Body of pancreas (tissue), 4 donors: ENCODE measurements at regions not wholly inside any gene's neighbourhood (a gene's known extent, or its start where the extent isn't known, plus 50 kb on each side); places are given as distances from the start of the nearest gene placed in this dataset.

ENCODE experiments used
- ATAC-seq: fragments of 150-250 bp; one replicate; pipeline ENCODE4 v1.9.1; 2016
- DNase-seq, 4 donors: peaks; one replicate each; pipeline ENCODE4 v3.0.0-alpha.2; 2019
- H3K27ac ChIP-seq, 4 donors: fragments of 200-600 bp; sonication (generic); 1 replicate in 3 of 4; 2 replicates in 1 of 4; pipeline versions ENCODE4 v1.5.1 to v1.6.1; 2016 to 2019; ENCODE audit warnings: mild to moderate bottlenecking in 1 of 4, mixed read lengths in 1 of 4, moderate library complexity in 1 of 4
- H3K27me3 ChIP-seq, 2 donors: fragments of 200-600 bp; sonication (generic); one replicate each; pipeline ENCODE4 v1.6.0; 2016; ENCODE audit warnings: mild to moderate bottlenecking in 1 of 2
- H3K36me3 ChIP-seq, 2 donors: fragments of 200-600 bp; sonication (generic); replicated peaks in 1 of 2; 2 replicates each; pipeline ENCODE4 v1.5.1; 2016; ENCODE audit warnings: low read depth in 2 of 2; ENCODE audit not compliant: insufficient read depth in 1 of 2
- H3K4me1 ChIP-seq: fragments of 200-600 bp; sonication (generic); one replicate; pipeline ENCODE4 v1.6.0; 2016
- H3K4me3 ChIP-seq, 2 donors: fragments of 200-600 bp; sonication (generic); 1 replicate in 1 of 2; 2 replicates in 1 of 2; pipeline ENCODE4 v1.5.1; 2016 to 2019
- H3K9me3 ChIP-seq, 3 donors: fragments of 200-600 bp; sonication (generic); 1 replicate in 2 of 3; 2 replicates in 1 of 3; pipeline ENCODE4 v1.5.1; 2016
- POLR2A ChIP-seq, 3 donors: fragments of 450-650 bp; IDR thresholded peaks; one replicate each; pipeline ENCODE4 v1.6.1; 2016; ENCODE audit warnings: antibody characterized with exemption in 3 of 3, mild to moderate bottlenecking in 2 of 3
- WGBS, 2 donors: methylation state at CpG; one replicate each; pipeline ENCODE4 v1.1.5; 2017; 5-methylcytosine and 5-hydroxymethylcytosine counted together
- intact Hi-C: fragments of 100-400 bp; cut with DNase I; formaldehyde crosslinking; loops from one replicate; pipeline ENCODE4 v1.15.1; 2023
- TF ChIP-seq, protein P1 (sequence below), 7 experiments: fragments of 450-650 bp in 4 of 7; fragments of 200-600 bp in 3 of 7; sonication (generic) in 3 of 7; IDR thresholded peaks; one replicate each; pipeline ENCODE4 v1.5.1; 2016 to 2019; ENCODE audit warnings: antibody characterized with exemption in 7 of 7

DNA sequence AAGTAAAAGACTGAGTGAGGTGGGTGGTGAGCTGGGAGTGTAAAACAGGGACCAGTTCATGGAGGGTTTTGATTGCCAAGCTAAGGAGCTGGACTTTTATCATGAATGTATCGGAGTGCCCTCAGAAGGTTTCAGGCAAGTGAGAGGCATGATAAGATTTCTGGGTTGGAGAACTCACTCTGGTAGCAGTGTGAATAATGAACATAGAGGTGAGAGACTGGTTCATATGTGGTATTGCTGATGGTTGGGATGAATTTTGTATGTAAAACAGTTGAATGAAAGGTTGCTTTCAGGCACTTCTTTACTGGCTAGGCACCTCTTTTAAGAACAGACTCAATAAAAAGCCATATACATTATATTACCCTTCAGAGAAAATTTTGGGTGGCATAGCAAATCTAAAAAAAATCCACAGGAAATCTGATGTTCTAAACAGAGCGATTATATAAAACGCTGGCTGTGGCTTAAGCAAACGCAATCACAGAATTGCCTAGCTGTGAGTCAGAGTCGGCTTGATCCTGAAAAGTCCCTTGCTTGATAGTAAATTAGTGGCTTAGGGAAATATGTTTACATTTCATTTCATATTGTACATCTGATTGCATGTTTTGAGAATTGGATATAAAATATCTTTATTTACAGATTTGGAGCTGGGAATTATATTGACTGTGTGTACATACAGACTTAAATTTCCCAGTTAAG lies 92.9 kb upstream of the HDAC9 start:
- intact Hi-C loops, result no loop called here
- Histone ChIP-seq H3K4me3 (no peak overlapping the region), H3K4me1 (no peaks in the 10 kb centered on the region), H3K27me3 (no peaks in the 10 kb centered on the region), H3K27ac (no peak overlapping the region), H3K36me3 (no peaks in the 10 kb centered on the region), H3K9me3 (no peaks in the 10 kb centered on the region)
- TF ChIP-seq, protein P1, sequence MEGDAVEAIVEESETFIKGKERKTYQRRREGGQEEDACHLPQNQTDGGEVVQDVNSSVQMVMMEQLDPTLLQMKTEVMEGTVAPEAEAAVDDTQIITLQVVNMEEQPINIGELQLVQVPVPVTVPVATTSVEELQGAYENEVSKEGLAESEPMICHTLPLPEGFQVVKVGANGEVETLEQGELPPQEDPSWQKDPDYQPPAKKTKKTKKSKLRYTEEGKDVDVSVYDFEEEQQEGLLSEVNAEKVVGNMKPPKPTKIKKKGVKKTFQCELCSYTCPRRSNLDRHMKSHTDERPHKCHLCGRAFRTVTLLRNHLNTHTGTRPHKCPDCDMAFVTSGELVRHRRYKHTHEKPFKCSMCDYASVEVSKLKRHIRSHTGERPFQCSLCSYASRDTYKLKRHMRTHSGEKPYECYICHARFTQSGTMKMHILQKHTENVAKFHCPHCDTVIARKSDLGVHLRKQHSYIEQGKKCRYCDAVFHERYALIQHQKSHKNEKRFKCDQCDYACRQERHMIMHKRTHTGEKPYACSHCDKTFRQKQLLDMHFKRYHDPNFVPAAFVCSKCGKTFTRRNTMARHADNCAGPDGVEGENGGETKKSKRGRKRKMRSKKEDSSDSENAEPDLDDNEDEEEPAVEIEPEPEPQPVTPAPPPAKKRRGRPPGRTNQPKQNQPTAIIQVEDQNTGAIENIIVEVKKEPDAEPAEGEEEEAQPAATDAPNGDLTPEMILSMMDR (IDR thresholded peaks at IDR 0.05), result no peak
- TF ChIP-seq POLR2A (IDR thresholded peaks at IDR 0.05), result no peak
- DNase-seq (no peak), ATAC-seq (no peak)
- WGBS, 2 donors, result 61 to 66% methylated on average over 5 of the region's 5 CpGs

- Histone ChIP-seq H3K27ac (no peak overlapping the region), H3K9me3 (no peaks in the 10 kb centered on the region), H3K27me3 (no peaks in the 10 kb centered on the region), H3K4me1 (no peaks in the 10 kb centered on the region), H3K4me3 (no peak overlapping the region), H3K36me3 (no peaks in the 10 kb centered on the region)
- TF ChIP-seq, protein P1 (IDR thresholded peaks at IDR 0.05), result no peak
- TF ChIP-seq POLR2A (IDR thresholded peaks at IDR 0.05), result no peak
- ATAC-seq (no peak), DNase-seq (no peak)
- 60 to 79% methylated on average over 1 of the region's 1 CpG for WGBS, 2 donors
- intact Hi-C loops, result no loop called here
Measured at GRCh38 chr7:18405726-18406125, 89.8 kb upstream of the HDAC9 start.

- no peak for DNase-seq
- TF ChIP-seq POLR2A (IDR thresholded peaks at IDR 0.05), result no peak
- Histone ChIP-seq H3K4me3 (no peak overlapping the region), H3K36me3 (no peaks in the 10 kb centered on the region), H3K9me3 (no peaks in the 10 kb centered on the region), H3K4me1 (no peaks in the 10 kb centered on the region), H3K27me3 (no peaks in the 10 kb centered on the region), H3K27ac (no peak overlapping the region)
- WGBS, 2 donors, result 32 to 39% methylated on average over 4 of the region's 4 CpGs
- no peak for ATAC-seq
- intact Hi-C loops, result no loop called here
Measured at GRCh38 chr7:18407385-18407784, 88.2 kb upstream of the HDAC9 start.

- TF ChIP-seq, protein P1 (IDR thresholded peaks at IDR 0.05), result no peak
- TF ChIP-seq POLR2A (IDR thresholded peaks at IDR 0.05), result no peak
- H3K9me3 ChIP-seq, result no peaks in the 10 kb centered on the region
- H3K4me3 ChIP-seq, result no peak overlapping the region
- 34 to 35% methylated on average over 2 of the region's 2 CpGs for WGBS, 2 donors
- DNase-seq (no peak), ATAC-seq (no peak)
- H3K27ac ChIP-seq, result no peak overlapping the region
- H3K36me3 ChIP-seq, result no peaks in the 10 kb centered on the region
- no peaks in the 10 kb centered on the region for H3K27me3 ChIP-seq
- intact Hi-C loops, result no loop called here
- H3K4me1 ChIP-seq, result no peaks in the 10 kb centered on the region
Measured at GRCh38 chr7:18408461-18408860, 87.1 kb upstream of the HDAC9 start.

GRCh38 chr7:18408868-18409267 lies 86.7 kb upstream of the HDAC9 start:
- Histone ChIP-seq H3K27ac (no peak overlapping the region), H3K4me3 (no peak overlapping the region), H3K27me3 (no peaks in the 10 kb centered on the region), H3K4me1 (no peaks in the 10 kb centered on the region), H3K9me3 (no peaks in the 10 kb centered on the region), H3K36me3 (no peaks in the 10 kb centered on the region)
- ATAC-seq (no peak), DNase-seq (no peak)
- TF ChIP-seq, protein P1 (IDR thresholded peaks at IDR 0.05), result no peak
- no peak for TF ChIP-seq POLR2A (IDR thresholded peaks at IDR 0.05)
- intact Hi-C loops, result no loop called here
- 59 to 63% methylated on average over 4 of the region's 4 CpGs for WGBS, 2 donors
